HL-60 (cell line): ENCODE measurements at regions not wholly inside any gene's neighbourhood (a gene's known extent, or its start where the extent isn't known, plus 50 kb on each side); places are given as distances from the start of the nearest gene placed in this dataset.

ENCODE experiments used
- DNase-seq, 2 experiments: peaks; one replicate each; pipeline ENCODE4 v3.0.0-alpha.2; 2010 to 2020; ENCODE audit warnings: low read depth in 1 of 2, low spot score in 1 of 2
- H3K27ac ChIP-seq: fragments of 250-450 bp; sonication (Bioruptor Pico); replicated peaks from 2 replicates; pipeline ENCODE4 v1.5.1; 2020; ENCODE audit warnings: mild to moderate bottlenecking, moderate library complexity
- H3K27me3 ChIP-seq: fragments of 250-450 bp; sonication (Bioruptor Pico); 2 replicates; pipeline ENCODE4 v1.5.1; 2021; ENCODE audit warnings: mild to moderate bottlenecking, moderate library complexity; ENCODE audit not compliant: insufficient read depth, poor library complexity, severe bottlenecking
- H3K4me3 ChIP-seq: replicated peaks from 2 replicates; pipeline ENCODE4 v1.5.1; 2011; ENCODE audit warnings: mild to moderate bottlenecking, control low read depth, low read length; ENCODE audit not compliant: insufficient read depth
- GABPA ChIP-seq: IDR thresholded peaks from 2 replicates; pipeline ENCODE4 v1.6.1; 2012; ENCODE audit warnings: low read depth
- POLR2AphosphoS5 ChIP-seq: IDR thresholded peaks from 2 replicates; pipeline ENCODE4 v1.6.1; 2012; ENCODE audit warnings: low read depth
- SPI1 ChIP-seq: IDR thresholded peaks from 2 replicates; pipeline ENCODE4 v1.6.1; 2012; ENCODE audit warnings: low read depth, mild to moderate bottlenecking, borderline replicate concordance
- TF ChIP-seq, protein P1 (sequence below): IDR thresholded peaks from 2 replicates; pipeline ENCODE4 v1.6.1; 2012; ENCODE audit warnings: low read depth; ENCODE audit not compliant: insufficient replicate concordance
- TF ChIP-seq, protein P2 (sequence below): IDR thresholded peaks from one replicate; pipeline ENCODE4 v1.5.1; 2011; ENCODE audit warnings: low read length, control low read depth, inconsistent platforms; ENCODE audit not compliant: insufficient read depth

DNA sequence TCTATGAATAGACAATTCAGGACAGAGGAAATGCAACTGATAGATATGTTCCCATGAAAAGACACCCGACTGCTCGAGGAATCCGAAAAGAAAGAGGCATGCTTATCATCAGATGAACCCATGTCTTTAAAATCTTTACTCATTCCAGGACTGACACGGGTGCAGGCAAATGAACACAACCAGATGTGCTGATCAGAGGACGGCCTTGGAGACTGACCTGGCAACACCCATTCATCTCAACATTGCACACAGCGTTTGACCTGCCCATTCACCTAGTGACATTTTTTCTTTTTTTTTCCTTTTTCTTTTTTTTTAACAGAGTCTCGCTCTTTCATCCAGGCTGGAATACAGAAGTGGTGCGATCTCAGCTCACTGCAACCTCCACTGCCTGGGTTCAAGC lies 377.5 kb downstream of the EIPR1 start:
- H3K27me3 ChIP-seq: peaks cover 5% of the 10 kb centered on the region
- no peak overlapping the region for H3K27ac ChIP-seq
- TF ChIP-seq POLR2AphosphoS5: no peak
- TF ChIP-seq GABPA: no peak
- TF ChIP-seq, protein P1, sequence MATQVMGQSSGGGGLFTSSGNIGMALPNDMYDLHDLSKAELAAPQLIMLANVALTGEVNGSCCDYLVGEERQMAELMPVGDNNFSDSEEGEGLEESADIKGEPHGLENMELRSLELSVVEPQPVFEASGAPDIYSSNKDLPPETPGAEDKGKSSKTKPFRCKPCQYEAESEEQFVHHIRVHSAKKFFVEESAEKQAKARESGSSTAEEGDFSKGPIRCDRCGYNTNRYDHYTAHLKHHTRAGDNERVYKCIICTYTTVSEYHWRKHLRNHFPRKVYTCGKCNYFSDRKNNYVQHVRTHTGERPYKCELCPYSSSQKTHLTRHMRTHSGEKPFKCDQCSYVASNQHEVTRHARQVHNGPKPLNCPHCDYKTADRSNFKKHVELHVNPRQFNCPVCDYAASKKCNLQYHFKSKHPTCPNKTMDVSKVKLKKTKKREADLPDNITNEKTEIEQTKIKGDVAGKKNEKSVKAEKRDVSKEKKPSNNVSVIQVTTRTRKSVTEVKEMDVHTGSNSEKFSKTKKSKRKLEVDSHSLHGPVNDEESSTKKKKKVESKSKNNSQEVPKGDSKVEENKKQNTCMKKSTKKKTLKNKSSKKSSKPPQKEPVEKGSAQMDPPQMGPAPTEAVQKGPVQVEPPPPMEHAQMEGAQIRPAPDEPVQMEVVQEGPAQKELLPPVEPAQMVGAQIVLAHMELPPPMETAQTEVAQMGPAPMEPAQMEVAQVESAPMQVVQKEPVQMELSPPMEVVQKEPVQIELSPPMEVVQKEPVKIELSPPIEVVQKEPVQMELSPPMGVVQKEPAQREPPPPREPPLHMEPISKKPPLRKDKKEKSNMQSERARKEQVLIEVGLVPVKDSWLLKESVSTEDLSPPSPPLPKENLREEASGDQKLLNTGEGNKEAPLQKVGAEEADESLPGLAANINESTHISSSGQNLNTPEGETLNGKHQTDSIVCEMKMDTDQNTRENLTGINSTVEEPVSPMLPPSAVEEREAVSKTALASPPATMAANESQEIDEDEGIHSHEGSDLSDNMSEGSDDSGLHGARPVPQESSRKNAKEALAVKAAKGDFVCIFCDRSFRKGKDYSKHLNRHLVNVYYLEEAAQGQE: no peak
- TF ChIP-seq SPI1: no peak
- TF ChIP-seq, protein P2, sequence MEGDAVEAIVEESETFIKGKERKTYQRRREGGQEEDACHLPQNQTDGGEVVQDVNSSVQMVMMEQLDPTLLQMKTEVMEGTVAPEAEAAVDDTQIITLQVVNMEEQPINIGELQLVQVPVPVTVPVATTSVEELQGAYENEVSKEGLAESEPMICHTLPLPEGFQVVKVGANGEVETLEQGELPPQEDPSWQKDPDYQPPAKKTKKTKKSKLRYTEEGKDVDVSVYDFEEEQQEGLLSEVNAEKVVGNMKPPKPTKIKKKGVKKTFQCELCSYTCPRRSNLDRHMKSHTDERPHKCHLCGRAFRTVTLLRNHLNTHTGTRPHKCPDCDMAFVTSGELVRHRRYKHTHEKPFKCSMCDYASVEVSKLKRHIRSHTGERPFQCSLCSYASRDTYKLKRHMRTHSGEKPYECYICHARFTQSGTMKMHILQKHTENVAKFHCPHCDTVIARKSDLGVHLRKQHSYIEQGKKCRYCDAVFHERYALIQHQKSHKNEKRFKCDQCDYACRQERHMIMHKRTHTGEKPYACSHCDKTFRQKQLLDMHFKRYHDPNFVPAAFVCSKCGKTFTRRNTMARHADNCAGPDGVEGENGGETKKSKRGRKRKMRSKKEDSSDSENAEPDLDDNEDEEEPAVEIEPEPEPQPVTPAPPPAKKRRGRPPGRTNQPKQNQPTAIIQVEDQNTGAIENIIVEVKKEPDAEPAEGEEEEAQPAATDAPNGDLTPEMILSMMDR: no peak
- H3K4me3 ChIP-seq: no peak overlapping the region
- no peak for DNase-seq

DNA sequence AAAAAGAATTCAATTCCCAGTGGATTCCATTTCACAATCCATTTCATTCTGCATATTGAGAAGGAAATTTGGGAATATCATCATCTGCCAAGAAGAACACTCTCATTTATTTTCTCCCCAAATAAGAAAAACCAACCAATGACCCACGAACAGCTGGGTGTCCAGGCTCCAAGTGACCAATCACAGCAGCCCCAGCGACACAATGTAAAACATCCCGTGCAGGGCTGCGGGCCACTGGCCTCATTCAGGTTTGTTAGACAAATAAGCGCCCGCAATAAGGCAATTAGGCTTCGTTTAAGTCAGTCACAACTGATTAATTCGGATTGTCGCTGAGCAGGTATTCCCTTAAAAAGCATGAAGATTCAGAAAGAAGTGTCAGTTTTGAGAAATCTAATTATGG lies 378.6 kb downstream of the EIPR1 start:
- DNase-seq: no peak
- H3K4me3 ChIP-seq: no peak overlapping the region
- TF ChIP-seq, protein P2: no peak
- TF ChIP-seq POLR2AphosphoS5 (no peak), SPI1 (no peak), GABPA (no peak)
- TF ChIP-seq, protein P1: no peak
- peaks cover 5% of the 10 kb centered on the region for H3K27me3 ChIP-seq
- no peak overlapping the region for H3K27ac ChIP-seq

DNA sequence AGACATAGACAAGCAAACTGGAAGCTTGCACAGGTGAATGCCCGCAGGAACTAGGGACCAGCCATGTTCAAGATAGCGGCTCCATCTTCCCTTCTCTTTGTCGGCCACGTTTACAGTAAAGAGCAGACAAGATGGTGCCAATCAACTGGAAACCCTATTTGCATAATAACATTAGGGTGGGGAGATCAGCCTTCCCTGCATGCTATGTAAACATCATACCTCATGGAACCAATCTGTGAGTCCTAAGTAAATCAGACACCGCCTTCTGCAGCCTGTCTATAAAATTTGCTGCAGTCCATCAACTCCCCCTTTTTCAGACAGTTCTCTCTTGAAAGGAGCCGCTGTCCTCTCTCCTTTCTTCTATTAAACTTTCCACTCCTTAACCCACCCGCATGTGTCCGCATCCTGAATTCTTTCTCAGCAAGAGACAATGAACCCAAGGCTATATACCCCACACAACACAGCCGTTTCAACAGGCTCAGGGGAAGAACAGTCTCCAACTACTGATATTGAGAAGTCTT lies 384.4 kb downstream of the EIPR1 start:
- TF ChIP-seq, protein P1: no peak
- TF ChIP-seq GABPA: no peak
- TF ChIP-seq, protein P2: no peak
- no peak for TF ChIP-seq SPI1
- no peak for TF ChIP-seq POLR2AphosphoS5

More for the DNA sequence above, 384.4 kb downstream of the EIPR1 start:
- Histone ChIP-seq H3K27ac (no peak overlapping the region), H3K27me3 (no peaks in the 10 kb centered on the region), H3K4me3 (no peak overlapping the region)
- no peak for DNase-seq
